HEK293 (cell line): ENCODE measurements at regions not wholly inside any gene's neighbourhood (a gene's known extent, or its start where the extent isn't known, plus 50 kb on each side); places are given as distances from the start of the nearest gene placed in this dataset.

Experiments used
- CTCF ChIA-PET: fragments of 350-600 bp; formaldehyde crosslinking; extraction: SDS; loops from one replicate; lab custom pipeline; 2021; ENCODE audit warnings: antibody characterized with exemption; lab: Yijun Ruan, JAX
- POLR2A ChIA-PET: fragments of 300-600 bp; formaldehyde crosslinking; extraction: SDS; loops from one replicate; lab custom pipeline; 2020; ENCODE audit warnings: antibody characterized with exemption, inconsistent platforms; lab: Yijun Ruan, JAX
- H3K27ac ChIP-seq: fragments of 200-500 bp; sonication (Bioruptor generic); 2 replicates; pipeline ENCODE4 v1.5.1; 2014; ENCODE audit warnings: low read depth, low read length, control low read depth, inconsistent platforms; ENCODE audit errors: extremely low read depth
- H3K36me3 ChIP-seq, 2 experiments: fragments of 200-500 bp in 1 of 2; sonication (Bioruptor generic) in 1 of 2; 1 replicate in 1 of 2; 2 replicates in 1 of 2; pipeline ENCODE4 v1.5.1; 2014 to 2017; ENCODE audit warnings: inconsistent platforms in 2 of 2, low read length in 2 of 2; ENCODE audit not compliant: control insufficient read depth in 2 of 2, insufficient read depth in 1 of 2
- H3K4me1 ChIP-seq: fragments of 200-500 bp; sonication (Bioruptor generic); 2 replicates; pipeline ENCODE4 v1.5.1; 2014; ENCODE audit warnings: mild to moderate bottlenecking, low read length, inconsistent platforms; ENCODE audit not compliant: control insufficient read depth, insufficient read depth
- H3K4me3 ChIP-seq: 2 replicates; pipeline ENCODE4 v1.5.1; 2011; ENCODE audit warnings: low read depth, mild to moderate bottlenecking, control low read depth, low read length, moderate library complexity
- H3K9me3 ChIP-seq: fragments of 200-500 bp; sonication (Bioruptor generic); 2 replicates; pipeline ENCODE4 v1.5.1; 2014; ENCODE audit warnings: low read depth, low read length, inconsistent platforms; ENCODE audit not compliant: control insufficient read depth, insufficient read depth
- EGR2 ChIP-seq: fragments of 450-650 bp; formaldehyde crosslinking; IDR thresholded peaks from 2 replicates; pipeline ENCODE4 v1.5.1; 2016; ENCODE audit warnings: low read depth, missing biosample characterization, missing genetic modification characterization
- PRDM1 ChIP-seq: fragments of 450-650 bp; formaldehyde crosslinking; IDR thresholded peaks from 2 replicates; pipeline ENCODE4; 2016; ENCODE audit warnings: missing biosample characterization, missing genetic modification characterization
- SETDB1 ChIP-seq: IDR thresholded peaks from one replicate; pipeline ENCODE4 v1.6.1; 2017; ENCODE audit warnings: mild to moderate bottlenecking, low read length, moderate library complexity, mixed read lengths; ENCODE audit not compliant: insufficient read length
- ZBTB21 ChIP-seq: fragments of 450-650 bp; formaldehyde crosslinking; IDR thresholded peaks from 2 replicates; pipeline ENCODE4 v1.5.1; 2017; ENCODE audit warnings: missing biosample characterization, missing genetic modification characterization
- ZNF16 ChIP-seq: fragments of 450-650 bp; formaldehyde crosslinking; IDR thresholded peaks from 2 replicates; pipeline ENCODE4 v1.5.1; 2016; ENCODE audit warnings: low read depth, missing biosample characterization, missing genetic modification characterization
- ZNF266 ChIP-seq: fragments of 450-650 bp; formaldehyde crosslinking; IDR thresholded peaks from 2 replicates; pipeline ENCODE4 v1.5.1; 2016; ENCODE audit warnings: missing biosample characterization, missing genetic modification characterization, low read depth
- ZNF548 ChIP-seq: fragments of 450-650 bp; formaldehyde crosslinking; IDR thresholded peaks from 2 replicates; pipeline ENCODE4 v1.5.1; 2016; ENCODE audit warnings: missing biosample characterization, missing genetic modification characterization
- ZNF658 ChIP-seq: fragments of 450-650 bp; formaldehyde crosslinking; IDR thresholded peaks from 2 replicates; pipeline ENCODE4; 2016; ENCODE audit warnings: missing biosample characterization, missing genetic modification characterization
- ZNF701 ChIP-seq: fragments of 450-650 bp; formaldehyde crosslinking; IDR thresholded peaks from 2 replicates; pipeline ENCODE4 v1.5.1; 2016; ENCODE audit warnings: missing biosample characterization, missing genetic modification characterization
- ZNF830 ChIP-seq: fragments of 450-650 bp; IDR thresholded peaks from 2 replicates; pipeline ENCODE4 v1.5.0; 2018; ENCODE audit warnings: missing biosample characterization, missing genetic modification characterization, low read depth, mild to moderate bottlenecking, moderate library complexity
- ZSCAN23 ChIP-seq: fragments of 450-650 bp; formaldehyde crosslinking; IDR thresholded peaks from 2 replicates; pipeline ENCODE4 v1.5.1; 2016; ENCODE audit warnings: missing biosample characterization, missing genetic modification characterization
- TF ChIP-seq, protein P1 (sequence below): fragments of 450-650 bp; formaldehyde crosslinking; IDR thresholded peaks from 2 replicates; pipeline ENCODE4 v1.5.1; 2017; ENCODE audit warnings: missing biosample characterization, missing genetic modification characterization
- TF ChIP-seq, protein P2 (sequence below): IDR thresholded peaks from 2 replicates; pipeline ENCODE4 v1.6.1; 2011; ENCODE audit warnings: mild to moderate bottlenecking, low read depth, low read length, borderline replicate concordance
- TF ChIP-seq, protein P3 (sequence below): fragments of 450-650 bp; formaldehyde crosslinking; IDR thresholded peaks from 2 replicates; pipeline ENCODE4 v1.5.1; 2016; ENCODE audit warnings: missing biosample characterization, missing genetic modification characterization

DNA sequence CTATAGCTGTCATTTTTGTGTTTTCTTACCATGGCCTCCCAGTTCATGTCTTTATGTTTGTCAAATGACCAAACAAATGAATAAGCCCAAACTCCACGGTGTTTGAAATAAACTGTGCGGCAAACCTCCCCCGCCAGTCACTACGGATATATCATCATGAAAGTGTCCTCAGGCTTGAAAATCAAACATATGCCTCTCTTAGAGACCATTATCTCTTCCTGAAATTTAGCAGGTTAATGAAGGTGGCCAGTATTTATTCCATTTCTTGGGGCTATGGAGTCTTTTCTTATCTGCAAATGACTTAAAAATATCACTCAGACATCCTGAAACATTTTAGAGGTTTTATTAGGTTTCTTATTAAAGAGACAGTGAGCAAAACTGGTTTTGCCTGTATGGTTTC, 610.3 kb upstream of the CDH5 start:
- Histone ChIP-seq H3K27ac (no peak overlapping the region), H3K36me3 (no peaks in the 10 kb centered on the region), H3K4me1 (no peaks in the 10 kb centered on the region), H3K9me3 (no peaks in the 10 kb centered on the region), H3K4me3 (no peak overlapping the region)
- CTCF ChIA-PET, result interaction anchor here (0.6 kb wide), 1 partner anchor 214 kb away, joined by 3 read pairs; no protein-coding TSS in a partner anchor
- POLR2A ChIA-PET, result no interaction called here
- TF ChIP-seq ZBTB21 (tag by site-specific recombination) (no peak), ZNF16 (tag by site-specific recombination) (no peak), PRDM1 (tag by site-specific recombination) (no peak), SETDB1 (no peak), ZNF266 (tag by site-specific recombination) (no peak)
- TF ChIP-seq, protein P1, sequence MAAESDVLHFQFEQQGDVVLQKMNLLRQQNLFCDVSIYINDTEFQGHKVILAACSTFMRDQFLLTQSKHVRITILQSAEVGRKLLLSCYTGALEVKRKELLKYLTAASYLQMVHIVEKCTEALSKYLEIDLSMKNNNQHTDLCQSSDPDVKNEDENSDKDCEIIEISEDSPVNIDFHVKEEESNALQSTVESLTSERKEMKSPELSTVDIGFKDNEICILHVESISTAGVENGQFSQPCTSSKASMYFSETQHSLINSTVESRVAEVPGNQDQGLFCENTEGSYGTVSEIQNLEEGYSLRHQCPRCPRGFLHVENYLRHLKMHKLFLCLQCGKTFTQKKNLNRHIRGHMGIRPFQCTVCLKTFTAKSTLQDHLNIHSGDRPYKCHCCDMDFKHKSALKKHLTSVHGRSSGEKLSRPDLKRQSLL (tag by site-specific recombination), result no peak
- TF ChIP-seq, protein P2, sequence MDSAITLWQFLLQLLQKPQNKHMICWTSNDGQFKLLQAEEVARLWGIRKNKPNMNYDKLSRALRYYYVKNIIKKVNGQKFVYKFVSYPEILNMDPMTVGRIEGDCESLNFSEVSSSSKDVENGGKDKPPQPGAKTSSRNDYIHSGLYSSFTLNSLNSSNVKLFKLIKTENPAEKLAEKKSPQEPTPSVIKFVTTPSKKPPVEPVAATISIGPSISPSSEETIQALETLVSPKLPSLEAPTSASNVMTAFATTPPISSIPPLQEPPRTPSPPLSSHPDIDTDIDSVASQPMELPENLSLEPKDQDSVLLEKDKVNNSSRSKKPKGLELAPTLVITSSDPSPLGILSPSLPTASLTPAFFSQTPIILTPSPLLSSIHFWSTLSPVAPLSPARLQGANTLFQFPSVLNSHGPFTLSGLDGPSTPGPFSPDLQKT, result no peak

DNA sequence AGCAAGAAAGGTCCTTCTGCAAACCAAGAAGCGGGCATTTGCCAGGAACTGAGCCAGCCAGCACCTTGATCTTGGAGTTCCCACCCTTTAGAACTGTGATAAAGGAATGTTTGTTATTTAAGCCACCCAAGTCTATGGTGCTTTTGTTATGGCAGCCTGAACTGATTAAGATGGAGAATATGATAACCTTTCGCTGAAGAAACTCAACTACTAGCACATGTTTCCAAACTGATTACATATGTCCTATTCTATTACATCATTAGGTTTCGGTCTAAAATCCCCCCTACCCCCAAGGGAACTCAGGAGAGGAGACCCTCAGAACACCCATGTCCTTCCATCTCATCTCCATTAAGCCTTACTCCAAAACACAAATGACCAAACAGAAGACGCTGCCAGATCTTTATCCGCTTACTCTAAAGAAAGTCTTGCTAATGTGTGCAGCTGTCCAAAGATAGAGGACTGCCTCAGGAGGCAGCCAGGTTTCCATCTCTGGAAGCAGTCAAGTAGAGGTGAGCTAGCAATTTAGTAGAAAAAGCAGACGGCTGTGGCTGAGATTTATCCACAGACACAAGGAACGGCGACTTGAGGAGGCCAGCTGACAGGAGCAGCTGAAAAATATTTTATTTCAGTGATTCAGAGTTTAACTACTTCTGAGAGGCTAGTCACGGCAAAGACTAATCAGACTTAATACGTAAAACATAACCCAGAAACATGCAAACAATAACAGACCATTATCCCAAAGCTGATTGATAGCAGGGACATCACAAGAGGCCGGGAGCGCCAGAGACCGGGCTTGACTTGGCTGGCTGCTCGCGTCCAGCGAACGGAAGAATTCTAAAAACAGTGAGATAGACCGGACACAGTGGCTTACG, 611.4 kb upstream of the CDH5 start:
- no peak overlapping the region for H3K27ac ChIP-seq
- no peaks in the 10 kb centered on the region for H3K36me3 ChIP-seq
- H3K4me1 ChIP-seq, result no peaks in the 10 kb centered on the region
- CTCF ChIA-PET, result interaction anchor here (0.6 kb wide), 1 partner anchor 213 kb away, joined by 3 read pairs; no protein-coding TSS in a partner anchor
- H3K9me3 ChIP-seq, result no peaks in the 10 kb centered on the region
- no peak overlapping the region for H3K4me3 ChIP-seq
- no peak for TF ChIP-seq ZNF830 (tag by site-specific recombination)
- TF ChIP-seq ZSCAN23, result no peak
- no peak for TF ChIP-seq ZNF658 (tag by site-specific recombination)
- TF ChIP-seq ZNF548 (tag by site-specific recombination), result no peak
- TF ChIP-seq ZNF701 (tag by site-specific recombination), result no peak
- TF ChIP-seq, protein P3, sequence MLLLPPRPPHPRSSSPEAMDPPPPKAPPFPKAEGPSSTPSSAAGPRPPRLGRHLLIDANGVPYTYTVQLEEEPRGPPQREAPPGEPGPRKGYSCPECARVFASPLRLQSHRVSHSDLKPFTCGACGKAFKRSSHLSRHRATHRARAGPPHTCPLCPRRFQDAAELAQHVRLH (tag by site-specific recombination), result no peak
- TF ChIP-seq EGR2 (tag by site-specific recombination), result no peak
- POLR2A ChIA-PET, result no interaction called here

DNA sequence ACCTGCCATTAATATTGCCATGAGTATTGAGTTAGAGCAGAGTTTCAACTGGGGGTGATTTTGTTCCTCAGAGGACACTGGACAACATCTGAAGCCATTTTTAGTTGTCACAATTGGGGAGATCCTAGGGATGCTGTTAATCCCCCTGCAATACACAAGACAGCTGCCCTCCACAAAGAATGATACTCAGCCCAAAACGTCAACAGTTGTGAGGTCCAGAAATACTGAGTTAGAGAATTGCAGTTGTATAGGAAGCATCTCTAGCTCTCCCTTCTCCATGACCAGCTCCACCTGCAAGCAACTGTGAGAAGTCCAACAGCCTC, 614.0 kb upstream of the CDH5 start:
- Histone ChIP-seq H3K4me1 (no peaks in the 10 kb centered on the region), H3K9me3 (no peaks in the 10 kb centered on the region), H3K36me3 (no peaks in the 10 kb centered on the region), H3K4me3 (no peak overlapping the region), H3K27ac (no peak overlapping the region)
- CTCF ChIA-PET, result interaction anchor here (0.6 kb wide), 2 partner anchors 247 to 523 kb away, joined by 3 read pairs; no protein-coding TSS in a partner anchor
- POLR2A ChIA-PET, result no interaction called here
- TF ChIP-seq, protein P3 (tag by site-specific recombination), result no peak
